ENCODE measurements at regions not wholly inside any gene's neighbourhood (a gene's known extent, or its start where the extent isn't known, plus 50 kb on each side); places are given as distances from the start of the nearest gene placed in this dataset.

DNA sequence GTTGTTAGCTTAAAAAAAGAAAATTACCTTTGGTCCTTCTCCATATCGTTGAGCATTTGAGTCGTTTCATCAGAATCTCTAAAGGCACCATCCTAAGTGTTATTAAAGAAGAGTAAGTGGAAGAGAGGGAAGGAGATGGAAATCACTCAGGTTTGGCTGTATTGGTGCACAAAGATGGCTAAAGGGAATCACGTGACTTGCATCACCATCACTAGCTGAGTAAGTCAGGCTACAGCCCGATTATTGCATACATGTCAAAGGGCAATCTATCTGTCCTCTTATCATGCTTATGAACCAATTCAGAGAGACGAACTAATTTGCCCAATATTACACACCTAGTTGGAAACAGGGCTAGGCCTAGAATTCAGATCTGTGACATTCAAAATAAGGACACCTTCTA lies 137.6 kb downstream of the CMPK2 start:
- no peak for TF ChIP-seq BRCA1 (IDR thresholded peaks at IDR 0.05; ENCODE audit: low read depth, low read length)
- no peak for TF ChIP-seq POLR2A (IDR thresholded peaks at IDR 0.05; ENCODE audit: control extremely low read depth in 1 of 2, low read depth in 2 of 2, low read length in 2 of 2)

Measured in H1 (cell line).